Astrocyte (in vitro differentiated cells and primary cell): ENCODE measurements at regions not wholly inside any gene's neighbourhood (a gene's known extent, or its start where the extent isn't known, plus 50 kb on each side); places are given as distances from the start of the nearest gene placed in this dataset.

Experiments used
- CTCF ChIP-seq: IDR thresholded peaks from 2 replicates; pipeline ENCODE4 v1.5.1; 2011; ENCODE audit warnings: low read depth, mild to moderate bottlenecking, inconsistent platforms, low read length, moderate library complexity; ENCODE audit not compliant: insufficient read depth
- EZH2 ChIP-seq: IDR thresholded peaks from 2 replicates; pipeline ENCODE4 v1.6.1; 2012; ENCODE audit warnings: mild to moderate bottlenecking, low read length, inconsistent platforms; ENCODE audit not compliant: insufficient read depth

- TF ChIP-seq CTCF: no peak
- no peak for TF ChIP-seq EZH2
These were observed 927.3 kb upstream of the CDH2 start for GRCh38 chr18:29104227-29104626.
